Osteocyte (in vitro differentiated cells): ENCODE measurements at regions not wholly inside any gene's neighbourhood (a gene's known extent, or its start where the extent isn't known, plus 50 kb on each side); places are given as distances from the start of the nearest gene placed in this dataset.

Experiments
- DNase-seq: peaks from one replicate; pipeline ENCODE4 v3.0.0; 2021; ENCODE audit warnings: mixed read lengths; ENCODE audit not compliant: unreplicated experiment; ENCODE audit errors: extremely low spot score
- H3K27ac Mint-ChIP-seq: one replicate; pipeline ENCODE4 v1.8.0; 2021; ENCODE audit warnings: mild to moderate bottlenecking, mixed read lengths; ENCODE audit not compliant: unreplicated experiment
- H3K27me3 Mint-ChIP-seq: one replicate; pipeline ENCODE4 v1.8.0; 2021; ENCODE audit warnings: mixed read lengths; ENCODE audit not compliant: unreplicated experiment
- H3K36me3 Mint-ChIP-seq: one replicate; pipeline ENCODE4 v1.8.0; 2021; ENCODE audit warnings: mixed read lengths; ENCODE audit not compliant: unreplicated experiment
- H3K4me1 Mint-ChIP-seq: one replicate; pipeline ENCODE4 v1.8.0; 2021; ENCODE audit warnings: mixed read lengths; ENCODE audit not compliant: unreplicated experiment
- H3K4me3 Mint-ChIP-seq: one replicate; pipeline ENCODE4 v1.8.0; 2021; ENCODE audit warnings: mild to moderate bottlenecking, moderate library complexity, mixed read lengths; ENCODE audit not compliant: unreplicated experiment
- H3K9me3 Mint-ChIP-seq: one replicate; pipeline ENCODE4 v1.8.0; 2021; ENCODE audit warnings: mixed read lengths; ENCODE audit not compliant: unreplicated experiment
- CTCF ChIP-seq: fragments of 200-600 bp; sonication (generic); IDR thresholded peaks from 2 replicates; pipeline ENCODE4 v1.5.0; 2021; ENCODE audit warnings: antibody characterized with exemption, mild to moderate bottlenecking, moderate library complexity

GRCh38 chr5:175579742-175580432 lies 78.0 kb upstream of the HRH2 start:
- H3K27me3 Mint-ChIP-seq, result no peaks in the 10 kb centered on the region
- no peaks in the 10 kb centered on the region for H3K4me1 Mint-ChIP-seq
- H3K36me3 Mint-ChIP-seq, result no peaks in the 10 kb centered on the region
- TF ChIP-seq CTCF, result no peak
- H3K9me3 Mint-ChIP-seq, result peaks cover 10% of the 10 kb centered on the region
- no peak overlapping the region for H3K27ac Mint-ChIP-seq
- no peak overlapping the region for H3K4me3 Mint-ChIP-seq
- no peak for DNase-seq

GRCh38 chr5:175582697-175583096 lies 75.2 kb upstream of the HRH2 start:
- H3K4me3 Mint-ChIP-seq, result no peak overlapping the region
- DNase-seq, result no peak
- H3K4me1 Mint-ChIP-seq, result no peaks in the 10 kb centered on the region
- H3K27me3 Mint-ChIP-seq, result no peaks in the 10 kb centered on the region
- no peaks in the 10 kb centered on the region for H3K36me3 Mint-ChIP-seq
- no peak overlapping the region for H3K27ac Mint-ChIP-seq
- H3K9me3 Mint-ChIP-seq, result peaks cover 21% of the 10 kb centered on the region
- no peak for TF ChIP-seq CTCF

GRCh38 chr5:175585567-175585966 lies 72.3 kb upstream of the HRH2 start:
- no peak overlapping the region for H3K27ac Mint-ChIP-seq

GRCh38 chr5:175588709-175589429 lies 69.0 kb upstream of the HRH2 start:
- Mint-ChIP-seq H3K4me1 (no peaks in the 10 kb centered on the region), H3K27ac (no peak overlapping the region), H3K27me3 (no peaks in the 10 kb centered on the region), H3K36me3 (no peaks in the 10 kb centered on the region), H3K4me3 (no peak overlapping the region), H3K9me3 (peaks cover 19% of the 10 kb centered on the region)
- no peak for TF ChIP-seq CTCF
- no peak for DNase-seq

More at GRCh38 chr5:175585567-175585966, 72.3 kb upstream of the HRH2 start:
- Mint-ChIP-seq H3K4me1 (no peaks in the 10 kb centered on the region), H3K36me3 (no peaks in the 10 kb centered on the region), H3K9me3 (peaks cover 23% of the 10 kb centered on the region), H3K4me3 (no peak overlapping the region), H3K27me3 (no peaks in the 10 kb centered on the region)
- DNase-seq, result no peak
- no peak for TF ChIP-seq CTCF

GRCh38 chr5:175589714-175590113 lies 68.2 kb upstream of the HRH2 start:
- no peak for TF ChIP-seq CTCF
- DNase-seq, result no peak
- H3K36me3 Mint-ChIP-seq, result no peaks in the 10 kb centered on the region
- H3K9me3 Mint-ChIP-seq, result peaks cover 24% of the 10 kb centered on the region
- H3K4me1 Mint-ChIP-seq, result no peaks in the 10 kb centered on the region
- no peak overlapping the region for H3K4me3 Mint-ChIP-seq
- no peaks in the 10 kb centered on the region for H3K27me3 Mint-ChIP-seq
- no peak overlapping the region for H3K27ac Mint-ChIP-seq
